Right atrium auricular region (tissue), 2 donors: ENCODE measurements at regions not wholly inside any gene's neighbourhood (a gene's known extent, or its start where the extent isn't known, plus 50 kb on each side); places are given as distances from the start of the nearest gene placed in this dataset.

Experiments used
- DNase-seq: peaks from one replicate; pipeline ENCODE4 v3.0.0-alpha.2; 2019; ENCODE audit warnings: low spot score
- H3K27ac ChIP-seq, 2 donors: fragments of 200-600 bp; sonication (generic); 1 replicate in 1 of 2; 2 replicates in 1 of 2; pipeline ENCODE4 v1.5.1; 2016 to 2019
- H3K27me3 ChIP-seq, 2 donors: fragments of 200-600 bp; sonication (generic); one replicate each; pipeline versions ENCODE4 v1.5.1 to v1.6.0; 2017 to 2019
- H3K36me3 ChIP-seq: fragments of 200-600 bp; sonication (generic); one replicate; pipeline ENCODE4 v1.5.1; 2016
- H3K4me1 ChIP-seq, 2 donors: fragments of 200-600 bp; sonication (generic); one replicate each; pipeline versions ENCODE4 v1.5.1 to v1.6.0; 2017 to 2019
- H3K4me3 ChIP-seq, 2 donors: fragments of 200-600 bp; sonication (generic); 1 replicate in 1 of 2; 2 replicates in 1 of 2; pipeline ENCODE4 v1.5.1; 2017 to 2019; ENCODE audit warnings: mild to moderate bottlenecking in 1 of 2, moderate library complexity in 1 of 2
- H3K9me3 ChIP-seq, 2 donors: fragments of 200-600 bp; sonication (generic); one replicate each; pipeline ENCODE4 v1.5.1; 2019
- TF ChIP-seq, protein P1 (sequence below), 2 donors: fragments of 200-600 bp; sonication (generic); IDR thresholded peaks; one replicate each; pipeline ENCODE4 v1.5.1; 2019; ENCODE audit warnings: antibody characterized with exemption in 2 of 2

- Histone ChIP-seq H3K9me3 (no peaks in the 10 kb centered on the region), H3K27me3 (no peaks in the 10 kb centered on the region), H3K4me3 (no peak overlapping the region), H3K4me1 (no peaks in the 10 kb centered on the region), H3K36me3 (no peaks in the 10 kb centered on the region), H3K27ac (no peak overlapping the region)
- DNase-seq: no peak
- TF ChIP-seq, protein P1, sequence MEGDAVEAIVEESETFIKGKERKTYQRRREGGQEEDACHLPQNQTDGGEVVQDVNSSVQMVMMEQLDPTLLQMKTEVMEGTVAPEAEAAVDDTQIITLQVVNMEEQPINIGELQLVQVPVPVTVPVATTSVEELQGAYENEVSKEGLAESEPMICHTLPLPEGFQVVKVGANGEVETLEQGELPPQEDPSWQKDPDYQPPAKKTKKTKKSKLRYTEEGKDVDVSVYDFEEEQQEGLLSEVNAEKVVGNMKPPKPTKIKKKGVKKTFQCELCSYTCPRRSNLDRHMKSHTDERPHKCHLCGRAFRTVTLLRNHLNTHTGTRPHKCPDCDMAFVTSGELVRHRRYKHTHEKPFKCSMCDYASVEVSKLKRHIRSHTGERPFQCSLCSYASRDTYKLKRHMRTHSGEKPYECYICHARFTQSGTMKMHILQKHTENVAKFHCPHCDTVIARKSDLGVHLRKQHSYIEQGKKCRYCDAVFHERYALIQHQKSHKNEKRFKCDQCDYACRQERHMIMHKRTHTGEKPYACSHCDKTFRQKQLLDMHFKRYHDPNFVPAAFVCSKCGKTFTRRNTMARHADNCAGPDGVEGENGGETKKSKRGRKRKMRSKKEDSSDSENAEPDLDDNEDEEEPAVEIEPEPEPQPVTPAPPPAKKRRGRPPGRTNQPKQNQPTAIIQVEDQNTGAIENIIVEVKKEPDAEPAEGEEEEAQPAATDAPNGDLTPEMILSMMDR (IDR thresholded peaks at IDR 0.05): no peak
These were observed 405.6 kb upstream of the ZNF608 start for GRCh38 chr5:125152044-125152443.

GRCh38 chr5:125152461-125153189 is 406.2 kb upstream of the ZNF608 start:
- Histone ChIP-seq H3K4me1 (no peaks in the 10 kb centered on the region), H3K9me3 (no peaks in the 10 kb centered on the region), H3K27ac (no peak overlapping the region), H3K4me3 (no peak overlapping the region), H3K36me3 (no peaks in the 10 kb centered on the region), H3K27me3 (no peaks in the 10 kb centered on the region)
- TF ChIP-seq, protein P1 (IDR thresholded peaks at IDR 0.05): no peak
- no peak for DNase-seq

GRCh38 chr5:125153231-125153630 is 406.8 kb upstream of the ZNF608 start:
- no peak for DNase-seq
- Histone ChIP-seq H3K36me3 (no peaks in the 10 kb centered on the region), H3K4me3 (no peak overlapping the region), H3K4me1 (no peaks in the 10 kb centered on the region), H3K9me3 (no peaks in the 10 kb centered on the region), H3K27me3 (no peaks in the 10 kb centered on the region), H3K27ac (no peak overlapping the region)
- TF ChIP-seq, protein P1 (IDR thresholded peaks at IDR 0.05): no peak

GRCh38 chr5:125154301-125155110 is 408.1 kb upstream of the ZNF608 start:
- Histone ChIP-seq H3K4me1 (no peaks in the 10 kb centered on the region), H3K36me3 (no peaks in the 10 kb centered on the region), H3K9me3 (no peaks in the 10 kb centered on the region), H3K27me3 (no peaks in the 10 kb centered on the region), H3K4me3 (no peak overlapping the region), H3K27ac (no peak overlapping the region)
- no peak for DNase-seq
- TF ChIP-seq, protein P1 (IDR thresholded peaks at IDR 0.05): no peak

- Histone ChIP-seq H3K4me1 (no peaks in the 10 kb centered on the region), H3K27me3 (no peaks in the 10 kb centered on the region), H3K4me3 (no peak overlapping the region), H3K9me3 (peaks cover 0 to 10% of the 10 kb centered on the region in 2 donors), H3K36me3 (no peaks in the 10 kb centered on the region), H3K27ac (no peak overlapping the region)
- no peak for DNase-seq
- TF ChIP-seq, protein P1 (IDR thresholded peaks at IDR 0.05): no peak
These were observed 414.5 kb upstream of the ZNF608 start for GRCh38 chr5:125160787-125161502.
